ENCODE measurements at regions not wholly inside any gene's neighbourhood (a gene's known extent, or its start where the extent isn't known, plus 50 kb on each side); places are given as distances from the start of the nearest gene placed in this dataset.

- no peak for DNase-seq (ENCODE audit: low spot score)
Observed at GRCh38 chr12:115857923-115858322, 419.6 kb downstream of the MED13L start.

DNA sequence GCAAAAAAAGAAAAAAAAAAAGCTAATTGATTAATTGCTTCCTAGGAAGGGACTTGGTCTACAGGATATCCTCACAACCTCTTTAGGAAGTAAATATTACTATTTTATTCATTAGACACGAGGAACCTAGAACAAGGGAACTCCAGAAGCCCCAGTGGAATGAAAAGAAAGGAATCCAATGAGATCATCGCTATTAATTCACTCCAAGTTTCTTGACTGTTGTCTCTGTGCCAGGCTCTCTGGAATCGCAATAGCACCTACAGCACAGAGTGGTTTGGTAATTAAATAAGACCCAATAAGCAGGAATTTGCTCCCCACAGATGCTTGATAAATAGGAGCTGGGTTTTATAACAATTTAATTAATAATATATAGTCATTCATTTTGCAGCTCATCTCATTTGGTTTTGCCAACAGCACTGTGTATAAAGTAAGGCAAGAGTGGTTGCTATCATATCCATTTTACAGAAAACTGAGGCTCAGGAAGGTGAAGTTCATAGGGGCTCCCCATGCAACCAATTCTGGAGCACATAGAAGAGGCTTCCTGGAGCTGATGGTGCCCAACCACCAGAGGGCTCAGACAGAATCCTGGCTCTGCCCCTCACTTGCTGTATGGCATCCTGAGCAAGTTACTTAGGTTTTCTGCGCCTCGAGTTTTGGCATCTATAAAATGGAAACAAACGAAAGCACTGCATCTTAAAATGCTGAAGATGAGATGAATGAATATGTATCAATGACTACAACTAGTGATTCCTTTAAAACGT, 420.2 kb downstream of the MED13L start:
- DNase-seq (ENCODE audit: low spot score): no peak

DNA sequence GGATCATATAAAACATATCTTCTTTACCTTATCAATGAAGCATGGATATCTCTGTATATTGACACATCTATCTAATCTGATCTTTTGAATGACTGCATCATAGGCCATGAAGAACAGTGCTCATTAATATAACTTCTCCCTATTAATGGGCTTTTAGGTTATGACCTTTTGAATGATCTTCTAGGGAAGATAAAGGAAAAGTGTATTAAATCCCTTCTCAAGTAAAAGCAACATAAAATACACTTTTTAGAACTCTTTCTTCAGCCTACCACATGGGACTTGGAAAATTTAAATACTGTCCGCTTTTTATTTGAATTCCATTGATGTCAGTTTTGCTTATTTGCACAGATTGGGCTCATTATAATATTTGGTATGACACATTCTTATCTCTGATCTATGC, 425.4 kb downstream of the MED13L start:
- no peak for DNase-seq (ENCODE audit: low spot score)

DNA sequence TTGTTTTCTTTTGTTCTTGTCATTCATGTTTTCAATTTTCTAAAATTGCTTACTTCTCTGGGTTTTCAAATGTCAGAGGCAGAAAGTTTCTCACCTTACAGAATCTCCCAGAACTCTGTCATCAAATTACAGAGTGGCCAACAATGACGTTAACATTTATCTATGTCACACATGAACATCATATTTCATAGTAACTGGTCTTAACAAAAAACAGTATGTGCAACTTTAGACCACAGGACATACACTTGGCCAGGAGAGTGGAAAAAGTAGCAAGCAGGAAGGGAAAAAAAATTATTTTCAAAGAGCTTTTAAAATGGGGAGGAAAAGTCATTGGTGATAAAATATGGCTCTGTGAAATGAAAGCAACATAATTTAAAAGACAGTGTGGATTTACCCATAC, 426.5 kb downstream of the MED13L start:
- no peak for DNase-seq (ENCODE audit: low spot score)

GRCh38 chr12:115849262-115849943, 428.1 kb downstream of the MED13L start:
- DNase-seq (ENCODE audit: low spot score): no peak

GRCh38 chr12:115847398-115847797, 430.1 kb downstream of the MED13L start:
- DNase-seq (ENCODE audit: low spot score): no peak

DNA sequence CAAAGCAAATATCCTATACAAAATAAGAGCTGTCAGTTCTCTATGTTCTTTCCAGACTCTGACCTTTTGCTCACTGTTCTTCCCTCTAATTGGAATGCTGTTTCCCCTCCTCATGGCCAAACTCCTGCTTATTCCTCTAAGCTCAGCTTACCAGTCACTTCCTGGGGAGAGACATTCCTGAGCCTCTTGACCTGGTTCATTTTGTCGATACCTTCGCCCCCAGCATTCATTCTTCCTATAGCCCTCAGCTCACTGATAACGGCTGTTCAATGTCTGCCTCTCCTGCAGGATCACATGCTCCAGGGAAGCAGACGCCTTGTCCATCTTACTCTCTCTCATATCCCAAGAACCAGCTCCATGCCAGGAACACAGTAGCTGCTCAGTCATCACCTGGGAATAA, 431.0 kb downstream of the MED13L start:
- DNase-seq (ENCODE audit: low spot score): no peak

GRCh38 chr12:115840159-115840558, 437.3 kb downstream of the MED13L start:
- peak; percentile 24 for DNase-seq (ENCODE audit: low spot score)

DNA sequence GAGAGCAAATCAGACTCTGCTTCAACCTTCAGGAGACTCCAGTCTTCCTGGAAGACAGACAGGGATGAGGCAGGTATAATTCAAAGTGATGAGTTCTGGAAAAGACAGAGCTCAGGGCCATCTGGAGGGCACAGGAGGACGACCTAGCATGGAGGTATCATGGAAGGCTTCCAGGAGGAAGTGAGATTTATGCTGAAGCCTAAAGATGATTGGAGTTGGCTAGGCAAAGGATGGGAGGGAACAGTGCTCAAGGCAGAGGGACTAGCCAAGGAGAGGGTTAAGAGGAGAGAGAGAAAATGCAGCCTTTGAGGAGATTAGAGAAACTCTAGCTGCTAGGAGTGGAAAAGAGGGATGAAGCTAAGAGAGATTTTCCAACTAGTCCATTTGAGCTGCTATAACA, 438.5 kb downstream of the MED13L start:
- no peak for DNase-seq (ENCODE audit: low spot score)

DNA sequence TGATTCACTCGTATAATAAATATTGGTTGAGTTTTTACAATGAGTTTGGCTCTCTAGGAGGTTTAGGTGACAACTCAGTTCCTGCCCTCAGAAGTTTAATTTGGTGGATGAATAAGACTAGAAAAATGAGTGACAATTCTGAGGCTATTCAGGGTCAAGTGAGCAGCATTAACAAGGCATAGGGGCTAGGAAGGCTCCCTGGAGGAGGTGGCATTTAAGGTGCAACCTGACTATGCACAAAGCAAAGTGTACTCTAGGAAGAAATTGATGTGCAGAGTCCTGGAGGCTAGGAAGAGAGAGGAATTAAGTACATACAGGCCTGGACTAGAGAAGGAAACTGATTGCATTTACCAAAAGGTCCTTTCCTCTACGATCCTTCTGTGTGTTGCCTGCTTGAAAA, 440.3 kb downstream of the MED13L start:
- DNase-seq (ENCODE audit: low spot score): no peak

- DNase-seq (ENCODE audit: low spot score): no peak
Observed at GRCh38 chr12:115835445-115835844, 442.0 kb downstream of the MED13L start.

DNA sequence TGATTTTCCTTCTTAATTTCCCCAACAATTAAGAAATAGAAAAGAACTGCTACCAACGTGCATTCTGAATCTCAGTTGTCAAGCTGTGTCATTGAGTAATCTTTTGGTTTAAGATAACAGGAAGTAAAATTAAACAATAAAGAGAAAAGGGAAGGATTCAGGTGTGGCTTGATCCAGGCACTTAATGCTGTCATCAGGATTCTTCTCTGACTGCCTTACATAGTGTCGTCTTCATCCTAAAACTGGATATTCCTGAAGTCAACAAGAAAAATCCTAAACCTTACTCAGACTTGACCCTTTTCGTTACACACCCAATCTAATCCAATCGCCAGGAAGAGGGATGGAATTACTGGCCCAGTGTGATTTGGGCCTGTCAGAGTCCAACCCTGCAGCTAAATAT, 443.8 kb downstream of the MED13L start:
- DNase-seq (ENCODE audit: low spot score): no peak

DNA sequence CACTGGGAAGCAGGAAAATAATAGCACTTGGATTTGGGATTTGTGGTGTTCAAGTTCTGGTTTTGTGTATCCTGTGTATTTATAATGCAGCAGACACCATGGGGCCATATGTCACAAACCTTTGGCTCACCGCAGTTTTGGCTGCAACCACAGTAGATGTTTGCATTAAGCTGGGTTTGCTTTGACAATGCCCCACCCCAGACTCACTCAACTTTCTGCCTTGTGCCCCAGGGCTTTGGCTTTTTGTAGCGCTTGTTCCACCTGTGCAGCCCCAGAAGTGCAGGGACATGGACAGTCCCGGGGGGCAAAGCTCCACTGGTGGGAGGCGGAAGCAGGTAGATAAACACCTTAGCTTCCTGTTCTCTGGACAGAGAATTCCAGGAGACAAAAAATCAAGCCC, 446.9 kb downstream of the MED13L start:
- no peak for DNase-seq (ENCODE audit: low spot score)

DNA sequence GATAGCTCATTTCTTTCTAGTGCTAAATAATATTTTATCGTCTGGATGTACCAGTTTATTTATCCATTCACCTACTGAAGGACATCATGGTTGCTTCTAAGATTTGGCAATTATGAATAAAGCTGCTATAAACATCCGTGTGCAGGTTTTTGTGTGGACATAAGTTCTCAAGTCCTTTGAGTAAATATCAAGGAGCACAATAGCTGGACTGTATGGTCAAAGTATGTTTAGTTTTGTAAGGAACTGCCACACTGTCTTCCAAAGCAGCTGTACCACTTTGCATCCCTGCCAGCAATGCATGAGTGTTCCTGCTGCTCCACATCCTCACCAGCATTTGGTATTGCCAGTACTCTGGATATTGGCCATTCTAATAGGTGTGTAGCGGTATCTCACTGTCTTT, 447.4 kb downstream of the MED13L start:
- no peak for DNase-seq (ENCODE audit: low spot score)

GRCh38 chr12:115828168-115828567, 449.3 kb downstream of the MED13L start:
- no peak for DNase-seq (ENCODE audit: low spot score)

- DNase-seq (ENCODE audit: low spot score): no peak
Observed at GRCh38 chr12:115824936-115825602, 452.4 kb downstream of the MED13L start.

DNA sequence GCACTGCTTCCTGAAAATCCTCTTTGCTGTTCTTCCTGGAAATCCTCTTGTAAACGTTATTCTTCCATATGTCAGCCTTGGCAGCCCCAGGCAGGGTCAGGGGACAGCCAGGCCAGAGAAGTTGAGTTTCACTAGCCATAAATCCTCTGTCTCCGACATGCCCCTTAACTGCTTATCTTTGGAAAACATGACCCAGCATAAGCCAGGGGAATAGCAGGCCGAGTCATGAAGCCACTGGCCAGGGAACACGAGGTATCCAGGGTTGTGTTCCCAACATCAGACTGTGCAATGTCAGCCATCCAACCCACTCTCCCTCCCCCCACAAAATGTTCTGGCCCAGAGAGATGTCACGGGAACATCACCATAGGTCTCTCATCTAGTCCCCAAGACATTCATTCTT, 453.9 kb downstream of the MED13L start:
- no peak for DNase-seq (ENCODE audit: low spot score)

DNA sequence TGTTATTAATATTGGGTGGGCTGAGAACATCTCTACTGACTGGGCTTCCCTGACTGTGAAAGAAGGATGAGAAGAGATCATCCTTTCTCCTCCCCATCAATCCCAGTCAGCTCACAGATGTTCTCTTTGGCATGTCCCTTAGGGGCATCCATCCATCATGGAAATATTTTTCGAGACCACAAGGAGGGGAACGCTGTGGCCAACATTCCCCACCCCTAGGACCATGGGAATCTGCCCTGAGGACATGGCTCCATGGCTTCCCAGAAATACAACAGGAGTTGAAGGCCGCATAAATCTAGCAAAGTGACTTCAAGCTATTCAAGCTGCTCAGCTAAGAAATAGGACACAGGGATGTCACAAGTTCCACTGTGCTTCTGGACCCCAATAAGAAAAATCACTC, 456.8 kb downstream of the MED13L start:
- no peak for DNase-seq (ENCODE audit: low spot score)

DNA sequence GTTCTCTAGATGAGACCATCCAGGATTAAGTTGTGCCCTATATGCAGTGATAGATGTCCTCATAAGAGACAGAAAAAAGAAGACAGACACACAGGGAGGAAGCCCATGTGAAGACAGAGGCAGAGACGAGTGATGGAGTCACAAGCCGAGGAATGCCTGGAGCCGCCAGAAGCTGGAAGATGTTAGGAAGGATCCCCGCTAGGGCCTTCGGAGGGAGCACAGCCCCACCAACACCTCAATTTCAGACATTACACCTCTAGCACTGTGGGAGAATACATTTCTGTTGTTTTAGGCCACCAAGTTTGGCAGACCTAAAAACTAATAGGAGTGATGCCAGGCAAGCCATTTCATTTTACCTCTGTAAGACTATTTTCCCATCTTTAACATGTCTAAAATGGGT, 458.5 kb downstream of the MED13L start:
- DNase-seq (ENCODE audit: low spot score): no peak

DNA sequence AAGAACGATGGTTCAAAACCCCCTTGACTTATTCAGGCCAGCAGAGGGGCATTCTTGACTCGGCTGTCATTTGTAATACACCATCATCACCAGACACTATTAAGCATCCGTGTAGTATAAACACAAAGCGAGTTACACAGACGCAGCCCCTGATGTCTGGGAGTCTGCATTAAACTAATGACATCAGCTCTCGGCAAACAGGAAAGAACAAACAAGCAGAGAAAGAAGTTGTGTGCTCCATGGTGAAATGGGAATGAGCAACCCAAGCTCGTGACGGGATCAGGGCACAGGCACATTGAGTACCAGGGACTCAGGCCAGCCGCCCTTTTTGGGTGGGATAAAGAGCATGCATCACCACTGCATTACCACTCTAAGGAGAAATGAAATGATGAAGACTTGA, 460.1 kb downstream of the MED13L start:
- DNase-seq (ENCODE audit: low spot score): no peak

- DNase-seq (ENCODE audit: low spot score): no peak
Observed at GRCh38 chr12:115815924-115816323, 461.6 kb downstream of the MED13L start.

DNA sequence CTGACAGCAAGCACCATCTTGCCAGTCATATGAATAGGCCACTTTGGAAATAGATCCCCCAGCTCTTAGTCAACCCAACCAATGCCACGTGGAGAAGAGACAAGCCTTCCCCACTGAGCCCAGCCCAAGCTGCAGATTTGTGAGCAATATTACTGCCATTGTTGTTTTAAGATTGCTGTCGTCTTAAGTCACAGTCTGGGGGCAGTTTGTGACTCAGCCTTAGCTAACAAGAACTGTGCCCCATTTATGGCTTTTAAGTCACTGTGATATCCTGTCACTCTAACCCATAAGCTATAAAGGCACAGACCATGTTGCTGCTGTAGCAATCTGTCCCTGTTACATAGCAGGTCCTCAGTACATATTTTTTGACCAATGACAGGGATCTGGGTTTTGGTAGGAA, 464.2 kb downstream of the MED13L start:
- DNase-seq (ENCODE audit: low spot score): no peak

DNA sequence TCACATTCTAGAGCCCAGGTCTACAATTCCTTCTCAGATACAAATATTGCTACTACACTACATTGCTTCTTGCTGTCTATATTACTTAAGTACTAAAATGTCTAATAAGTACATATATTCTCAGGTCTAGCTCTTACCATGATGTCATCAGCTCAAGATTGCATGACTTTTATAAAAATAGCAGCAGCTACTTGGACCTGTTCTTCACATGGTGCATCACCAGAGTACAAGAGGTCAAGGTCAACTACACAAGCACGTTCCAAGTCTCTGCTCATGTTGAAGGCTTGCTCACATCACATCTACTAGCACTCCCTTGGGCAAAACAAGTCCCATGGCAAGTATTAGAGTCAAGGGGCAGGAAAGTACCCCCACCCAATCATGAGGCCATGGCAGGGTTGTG, 465.6 kb downstream of the MED13L start:
- DNase-seq (ENCODE audit: low spot score): no peak

Measured in AG20443 (cell line).